Stomach (tissue), 4 donors: ENCODE measurements at regions not wholly inside any gene's neighbourhood (a gene's known extent, or its start where the extent isn't known, plus 50 kb on each side); places are given as distances from the start of the nearest gene placed in this dataset.

Experiments
- POLR2AphosphoS5 ChIP-seq, 3 donors: sonication (generic); formaldehyde crosslinking; IDR thresholded peaks; one replicate each; pipeline ENCODE4 v1.6.1; 2016; ENCODE audit warnings: antibody characterized with exemption in 3 of 3
- TF ChIP-seq, protein P1 (sequence below), 7 experiments: fragments of 450-650 bp in 4 of 7; fragments of 200-600 bp in 3 of 7; sonication (generic) in 3 of 7; IDR thresholded peaks; one replicate each; pipeline ENCODE4 v1.5.1; 2016 to 2019; ENCODE audit warnings: antibody characterized with exemption in 7 of 7, control low read depth in 2 of 7, mild to moderate bottlenecking in 1 of 7

DNA sequence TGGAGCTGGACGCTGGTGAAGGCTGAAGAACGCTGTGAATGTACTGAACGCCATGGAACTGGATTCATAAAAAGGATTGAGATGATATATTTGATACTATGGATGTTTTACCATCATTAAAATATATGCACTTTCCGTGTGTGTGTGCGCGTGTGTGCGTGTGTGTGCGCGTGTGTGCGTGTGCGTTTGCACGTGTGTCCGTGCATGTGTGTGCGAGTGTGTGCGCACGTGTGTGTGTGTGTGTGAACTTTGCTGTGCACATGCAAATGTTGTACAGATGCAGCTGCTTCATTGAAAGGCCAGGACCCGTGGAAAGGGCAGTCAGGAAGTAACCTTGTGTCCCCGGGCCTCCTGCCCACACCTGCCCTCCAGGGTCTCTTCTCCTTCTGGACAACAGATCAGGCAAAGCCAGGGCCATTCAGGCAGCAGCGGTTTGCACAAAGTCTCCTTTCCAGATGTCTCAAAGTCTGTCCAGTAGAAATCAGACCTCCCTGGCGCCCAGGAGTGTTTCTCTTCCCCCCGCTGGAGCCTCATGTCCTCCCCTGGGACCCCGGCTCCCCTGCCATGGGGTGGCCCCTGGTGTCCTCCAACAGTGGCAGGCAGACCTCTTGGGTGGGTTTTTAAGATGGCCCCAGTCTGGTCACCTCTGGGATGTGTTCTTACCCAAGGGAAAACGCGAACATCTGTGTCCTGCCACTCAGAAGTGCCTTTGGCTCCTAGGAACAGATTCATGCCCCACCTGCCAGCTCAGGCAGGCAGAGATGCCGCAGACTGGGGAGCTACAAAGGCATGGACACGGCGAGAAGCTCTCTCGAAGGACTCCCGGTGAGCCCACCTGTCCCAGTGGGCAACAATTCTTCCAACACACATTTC lies 86.1 kb upstream of the GPC1 start:
- no peak for TF ChIP-seq POLR2AphosphoS5 (IDR thresholded peaks at IDR 0.05)
- TF ChIP-seq, protein P1, sequence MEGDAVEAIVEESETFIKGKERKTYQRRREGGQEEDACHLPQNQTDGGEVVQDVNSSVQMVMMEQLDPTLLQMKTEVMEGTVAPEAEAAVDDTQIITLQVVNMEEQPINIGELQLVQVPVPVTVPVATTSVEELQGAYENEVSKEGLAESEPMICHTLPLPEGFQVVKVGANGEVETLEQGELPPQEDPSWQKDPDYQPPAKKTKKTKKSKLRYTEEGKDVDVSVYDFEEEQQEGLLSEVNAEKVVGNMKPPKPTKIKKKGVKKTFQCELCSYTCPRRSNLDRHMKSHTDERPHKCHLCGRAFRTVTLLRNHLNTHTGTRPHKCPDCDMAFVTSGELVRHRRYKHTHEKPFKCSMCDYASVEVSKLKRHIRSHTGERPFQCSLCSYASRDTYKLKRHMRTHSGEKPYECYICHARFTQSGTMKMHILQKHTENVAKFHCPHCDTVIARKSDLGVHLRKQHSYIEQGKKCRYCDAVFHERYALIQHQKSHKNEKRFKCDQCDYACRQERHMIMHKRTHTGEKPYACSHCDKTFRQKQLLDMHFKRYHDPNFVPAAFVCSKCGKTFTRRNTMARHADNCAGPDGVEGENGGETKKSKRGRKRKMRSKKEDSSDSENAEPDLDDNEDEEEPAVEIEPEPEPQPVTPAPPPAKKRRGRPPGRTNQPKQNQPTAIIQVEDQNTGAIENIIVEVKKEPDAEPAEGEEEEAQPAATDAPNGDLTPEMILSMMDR (IDR thresholded peaks at IDR 0.05), result no peak
